Iris pigment epithelial cell (primary cell): ENCODE measurements at regions not wholly inside any gene's neighbourhood (a gene's known extent, or its start where the extent isn't known, plus 50 kb on each side); places are given as distances from the start of the nearest gene placed in this dataset.
A peak's percentile ranks its signal among the peaks of the same experiment; 100 is the strongest.

Experiments
- DNase-seq: peaks from one replicate; pipeline ENCODE4 v3.0.0-alpha.2; 2011; ENCODE audit warnings: low read depth

GRCh38 chr5:159702826-159703225, 213.5 kb upstream of the ADRA1B start:
- no peak for DNase-seq

DNA sequence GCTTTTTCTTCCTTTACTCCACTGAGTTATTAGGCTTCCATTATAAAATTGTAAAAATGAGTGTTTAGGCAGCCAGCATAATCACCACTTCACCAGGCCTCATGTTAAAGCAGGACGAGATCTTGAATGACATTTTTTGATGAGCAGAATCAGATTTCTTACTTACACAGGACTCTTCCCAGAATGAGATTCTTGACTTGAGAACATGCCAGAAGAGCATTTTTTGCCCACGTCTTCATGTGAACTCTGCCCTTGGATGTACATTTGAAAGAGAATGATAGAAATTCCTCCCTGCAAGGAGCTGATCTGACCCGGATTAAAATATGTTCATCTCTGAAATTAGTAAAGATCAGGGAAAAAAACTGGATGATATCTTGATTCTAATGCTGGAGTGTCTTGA, 212.1 kb upstream of the ADRA1B start:
- peak; percentile 77 for DNase-seq

DNA sequence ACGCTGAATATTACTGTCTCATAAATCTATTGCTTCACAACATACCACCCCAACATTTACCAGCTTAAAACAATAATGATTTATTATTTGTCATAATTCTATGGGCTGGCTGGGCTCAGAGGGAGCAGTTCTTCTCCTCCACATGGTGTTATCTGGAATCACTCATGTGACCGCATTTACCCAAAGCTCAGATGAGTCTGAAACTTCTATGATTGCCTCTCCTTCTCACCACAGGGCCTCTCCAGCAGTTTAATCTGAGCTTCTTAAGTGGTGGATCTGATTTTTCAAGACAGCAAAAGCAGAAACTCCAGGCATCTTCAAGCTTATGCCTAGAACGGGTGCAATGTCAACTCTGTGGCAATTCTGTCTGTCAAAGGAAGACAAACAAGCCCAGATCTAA, 210.3 kb upstream of the ADRA1B start:
- DNase-seq: no peak

DNA sequence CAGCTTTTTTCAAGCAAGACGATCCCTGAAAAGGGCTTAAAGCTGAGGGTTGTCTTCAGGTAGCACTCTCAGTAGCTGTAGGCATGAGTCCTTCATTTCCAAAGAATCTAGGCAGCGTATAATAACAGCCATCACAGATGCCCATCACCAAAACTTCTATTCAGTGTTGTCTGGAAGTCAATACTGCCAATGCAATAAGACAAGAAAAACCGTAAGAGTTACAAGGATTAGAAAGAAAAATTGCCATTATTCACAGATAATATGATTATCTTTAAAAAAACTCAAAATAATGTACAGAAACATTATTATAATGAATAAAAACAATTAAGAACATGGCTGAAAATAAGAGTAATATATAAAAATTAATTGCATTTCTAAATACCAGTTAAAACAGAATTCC, 208.2 kb upstream of the ADRA1B start:
- DNase-seq: no peak

- peak; percentile 95 for DNase-seq
Measured at GRCh38 chr5:159712672-159713071, 203.6 kb upstream of the ADRA1B start.

DNA sequence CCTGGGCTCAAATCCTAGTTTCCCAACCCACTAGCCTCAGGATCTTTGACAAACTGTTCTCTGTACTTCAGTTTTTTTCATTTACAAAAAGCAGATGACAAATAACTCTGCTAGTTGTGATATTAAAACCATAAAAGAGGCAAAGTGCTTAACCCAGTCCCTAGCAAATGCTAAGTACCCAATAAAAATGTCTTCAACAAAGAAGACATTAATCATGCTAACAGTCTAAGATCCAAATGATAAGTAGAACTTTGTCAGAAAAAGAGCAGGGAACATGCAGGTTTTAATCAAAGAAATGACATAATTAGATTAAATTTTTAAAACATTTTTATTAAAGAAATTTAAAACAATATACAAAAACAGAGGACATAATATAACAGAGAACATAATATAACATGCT, 203.0 kb upstream of the ADRA1B start:
- no peak for DNase-seq

DNA sequence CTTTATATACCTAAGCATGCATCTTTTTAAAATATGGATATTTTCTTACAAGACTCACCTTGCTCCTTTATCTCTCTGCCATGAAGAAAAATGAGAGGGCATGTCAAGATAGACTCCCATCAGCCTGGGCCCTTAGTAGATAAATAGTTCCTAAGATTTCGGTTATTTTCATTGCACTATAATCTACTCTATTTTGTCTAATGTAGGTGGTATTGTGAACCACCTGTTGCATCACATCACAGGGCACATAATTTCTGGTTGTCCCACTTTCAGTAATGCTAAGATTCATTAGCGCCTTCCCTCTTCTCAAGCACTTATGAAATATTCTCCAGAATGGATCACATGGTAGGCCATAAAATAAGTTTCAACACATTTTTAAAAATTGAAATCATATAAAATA, 202.5 kb upstream of the ADRA1B start:
- DNase-seq: no peak

DNA sequence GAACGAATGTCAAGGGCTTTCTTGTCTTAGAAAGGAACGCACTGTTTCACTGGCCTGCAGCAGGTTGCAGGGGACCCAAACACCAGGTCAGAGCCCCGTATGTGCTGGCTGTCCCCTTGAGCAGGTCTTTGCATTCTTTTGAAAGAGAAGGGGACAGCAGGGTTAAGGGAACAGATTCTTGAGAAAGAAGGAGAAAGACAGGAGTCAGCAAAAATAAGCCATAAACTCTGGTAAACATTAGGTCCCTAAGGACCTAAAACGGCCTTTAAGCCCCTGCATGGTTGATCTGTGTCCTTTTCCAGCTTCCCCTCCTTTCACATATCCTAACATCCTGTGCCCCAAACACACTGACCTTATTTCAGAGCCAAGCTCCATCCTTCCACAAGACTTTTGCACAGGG, 190.8 kb upstream of the ADRA1B start:
- no peak for DNase-seq

DNA sequence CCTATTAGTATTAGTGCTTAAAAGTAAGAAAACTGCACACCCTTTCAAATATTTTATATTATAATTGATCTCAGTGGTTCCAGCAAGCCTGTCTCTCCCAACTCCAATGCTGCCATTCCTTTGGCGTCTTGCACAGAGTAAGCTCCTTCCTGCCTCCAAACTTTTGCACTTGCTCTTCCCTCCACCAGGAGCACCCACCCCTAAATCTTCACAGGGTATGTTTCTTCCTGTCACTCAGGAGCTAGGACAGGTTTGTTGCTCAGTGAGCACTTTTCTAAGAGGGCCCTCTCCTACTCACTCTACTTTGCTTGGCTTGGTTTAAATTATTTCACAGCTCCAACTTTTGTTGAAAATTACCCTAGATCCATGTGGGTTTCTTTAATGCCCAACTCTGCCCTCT, 189.1 kb upstream of the ADRA1B start:
- no peak for DNase-seq

DNA sequence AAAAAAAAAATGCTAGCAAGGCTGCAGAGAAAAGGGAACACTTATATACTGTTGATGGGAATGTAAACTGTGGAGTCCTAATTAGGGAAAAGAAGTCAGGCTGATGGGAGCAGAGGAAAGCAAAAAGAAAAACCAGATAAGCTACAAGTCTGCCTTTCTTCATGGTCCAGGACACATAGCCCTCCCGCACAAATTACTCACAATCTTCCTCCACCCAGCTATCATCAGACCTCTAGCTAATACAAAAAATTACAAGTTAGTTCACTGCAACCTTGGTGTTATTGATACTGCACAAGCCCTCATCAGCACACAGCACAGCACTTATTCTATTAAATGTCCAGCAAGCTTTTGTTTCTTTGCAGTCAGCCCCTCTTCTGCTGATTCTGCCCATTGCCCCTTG, 186.0 kb upstream of the ADRA1B start:
- DNase-seq: no peak

DNA sequence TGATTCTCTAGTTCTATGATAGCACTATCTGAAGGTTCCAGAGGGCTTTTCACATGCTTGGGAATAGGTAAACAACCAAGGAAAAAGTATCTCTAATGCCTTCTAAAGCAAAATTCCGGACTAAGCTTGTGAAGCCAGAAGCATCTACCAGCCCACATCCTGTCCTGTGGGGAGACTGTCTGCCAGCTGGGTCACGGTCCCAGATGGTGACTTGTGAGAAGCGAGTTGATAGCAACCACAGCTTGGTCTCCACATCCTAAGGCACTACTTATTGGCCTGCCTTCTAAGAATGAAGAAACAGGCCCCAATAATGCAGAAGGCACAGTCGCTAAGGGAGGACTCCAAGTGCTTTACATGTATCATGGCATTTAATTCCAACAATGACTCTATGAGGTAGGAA, 184.1 kb upstream of the ADRA1B start:
- no peak for DNase-seq

DNA sequence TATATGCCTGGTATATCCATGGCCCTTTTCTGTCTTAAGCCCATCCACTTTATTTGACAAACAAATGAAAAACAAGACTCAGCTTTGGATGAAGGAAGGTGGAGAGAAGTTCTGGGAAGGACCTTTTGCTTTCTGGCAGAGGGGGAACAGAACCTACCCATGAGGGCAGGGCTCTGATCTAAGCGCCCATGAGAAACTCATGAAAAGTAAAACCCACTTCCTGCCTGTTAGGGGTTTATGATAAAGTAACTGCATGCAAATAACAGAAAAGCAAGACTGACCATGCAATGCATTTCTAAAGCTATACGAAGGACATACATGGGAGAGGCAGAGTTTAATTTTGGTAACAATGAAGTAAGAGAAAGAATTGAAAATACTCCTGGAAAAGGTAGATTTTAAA, 181.9 kb upstream of the ADRA1B start:
- no peak for DNase-seq

GRCh38 chr5:159735036-159735435, 181.2 kb upstream of the ADRA1B start:
- DNase-seq: no peak

GRCh38 chr5:159735749-159736660, 180.3 kb upstream of the ADRA1B start:
- peak; percentile 79 for DNase-seq

DNA sequence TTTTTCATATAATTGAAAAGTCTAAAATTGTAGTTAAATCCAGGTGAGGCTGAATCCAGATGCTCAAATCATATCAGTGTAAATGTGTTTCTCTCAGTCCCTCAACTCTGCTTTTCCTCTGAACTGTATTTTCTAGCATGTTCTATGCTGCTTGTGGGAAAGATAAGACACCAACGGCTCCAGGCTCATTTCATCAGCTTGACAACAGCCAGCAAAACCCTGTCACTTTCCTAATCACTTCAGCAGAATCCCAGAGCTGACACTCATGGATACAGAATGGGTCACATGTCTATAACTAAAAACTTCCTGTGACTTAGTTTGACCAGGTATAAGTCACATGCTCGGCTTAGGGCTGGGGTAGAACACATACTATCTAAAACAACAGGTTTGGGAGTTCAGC, 179.4 kb upstream of the ADRA1B start:
- no peak for DNase-seq

DNA sequence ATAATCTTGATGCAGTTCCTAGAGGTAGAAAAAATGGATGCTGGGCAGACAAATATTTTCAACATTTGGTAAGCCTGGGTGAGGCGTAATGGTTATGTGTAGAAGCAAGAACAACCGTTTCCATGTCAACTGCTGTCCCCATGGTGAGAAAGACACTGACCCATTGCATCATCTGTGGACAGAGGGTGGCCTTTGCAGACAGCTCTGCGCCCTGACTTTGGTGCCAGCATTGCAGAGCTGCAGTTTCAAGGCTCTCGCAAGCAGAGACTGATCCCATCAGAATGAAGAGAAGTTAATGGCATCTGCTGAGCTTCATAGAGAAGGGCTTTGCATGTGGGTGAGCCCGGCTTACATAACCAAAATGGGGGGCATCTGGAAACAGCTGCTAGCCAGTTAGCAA, 179.0 kb upstream of the ADRA1B start:
- no peak for DNase-seq

- no peak for DNase-seq
Measured at GRCh38 chr5:159741829-159742322, 174.4 kb upstream of the ADRA1B start.

- DNase-seq: no peak
Measured at GRCh38 chr5:159743234-159743633, 173.0 kb upstream of the ADRA1B start.

- DNase-seq: no peak
Measured at GRCh38 chr5:159746707-159747106, 169.6 kb upstream of the ADRA1B start.

- DNase-seq: no peak
Measured at GRCh38 chr5:159749146-159749545, 167.1 kb upstream of the ADRA1B start.

DNA sequence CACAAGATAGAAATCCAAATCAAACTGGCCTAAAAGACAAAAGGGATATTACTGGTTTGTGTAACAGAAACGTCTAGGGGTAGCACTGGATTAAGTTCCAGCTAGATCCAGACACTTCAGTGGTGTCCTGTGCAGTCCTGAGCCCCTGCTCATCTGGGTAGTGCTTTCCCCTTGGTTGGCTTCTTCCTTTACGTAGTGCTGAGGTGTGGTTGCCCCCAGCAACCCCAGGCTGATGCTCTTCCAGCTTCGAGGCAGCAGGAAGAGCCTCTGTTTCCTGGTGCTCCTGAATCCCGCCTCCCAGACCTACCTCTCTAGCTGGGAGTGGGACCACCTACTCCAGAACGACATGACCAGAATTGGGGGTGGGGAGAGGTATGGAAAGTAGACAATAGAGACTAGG, 166.1 kb upstream of the ADRA1B start:
- DNase-seq: no peak

DNA sequence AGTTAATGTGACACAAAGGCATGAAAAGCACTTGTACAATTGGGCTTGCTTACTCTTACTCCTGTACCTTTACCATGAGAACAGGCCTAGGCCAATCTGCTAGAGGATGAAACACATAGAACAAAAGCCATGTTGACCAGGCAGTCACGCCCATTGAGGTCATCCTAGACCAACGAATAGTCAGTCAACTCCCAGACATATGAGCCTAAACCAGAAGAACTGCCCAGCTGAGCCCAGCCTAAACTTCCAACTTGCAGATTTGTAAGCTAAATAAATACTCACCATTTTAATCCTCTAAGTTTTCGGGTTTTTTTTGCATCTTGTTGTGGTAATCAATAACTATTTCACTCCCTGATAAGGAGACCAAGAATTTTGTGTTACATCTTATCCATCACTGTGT, 164.8 kb upstream of the ADRA1B start:
- no peak for DNase-seq

- DNase-seq: no peak
Measured at GRCh38 chr5:159752622-159753275, 163.5 kb upstream of the ADRA1B start.

DNA sequence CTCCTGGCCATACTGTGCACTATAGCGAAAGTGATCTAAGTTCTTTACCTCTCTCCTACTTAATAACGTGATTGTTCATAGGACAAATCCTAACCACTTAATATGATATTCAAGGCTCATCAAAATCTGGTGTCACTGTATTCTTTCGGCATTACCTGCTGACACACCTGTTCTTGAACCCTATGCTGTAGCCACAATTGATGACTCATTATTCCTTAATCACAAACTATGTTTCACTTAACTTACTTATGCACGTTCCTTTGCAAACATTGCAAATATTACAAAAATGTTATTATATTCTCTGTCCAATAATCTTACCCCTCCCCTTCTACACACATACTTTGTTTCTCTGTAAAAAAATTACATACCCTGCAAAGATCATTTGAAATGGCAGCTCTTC, 158.1 kb upstream of the ADRA1B start:
- DNase-seq: no peak
